Endothelial cell of umbilical vein (primary cell): ENCODE measurements at regions not wholly inside any gene's neighbourhood (a gene's known extent, or its start where the extent isn't known, plus 50 kb on each side); places are given as distances from the start of the nearest gene placed in this dataset.

Source experiments
- BruUV-seq: library from RNA; stranded (reverse); fragments of 400-500 nt; replicated peaks from 2 replicates; lab custom pipeline; 2021; lab: Mats Ljungman, UMichigan
- CTCF ChIA-PET: fragments of 300-600, 350-600 bp; sonication (Branson Sonifier 250); formaldehyde crosslinking; loops from one replicate; lab custom pipeline; 2021; ENCODE audit warnings: antibody characterized with exemption, inconsistent platforms; lab: Charles Lee
- POLR2A ChIA-PET: fragments of 300-600, 350-600 bp; sonication (Branson Sonifier 250); formaldehyde crosslinking; loops from one replicate; lab custom pipeline; 2021; ENCODE audit warnings: antibody characterized with exemption, inconsistent platforms; lab: Charles Lee
- DNase-seq: peaks from one replicate; pipeline ENCODE4 v3.0.0-alpha.2; 2011; ENCODE audit warnings: low read depth, low spot score
- FAIRE-seq: peaks from 2 replicates; lab custom pipeline; 2011; peaks lifted over from hg19 to GRCh38; lab: Jason Lieb, UNC
- H2AFZ ChIP-seq: 2 replicates; pipeline ENCODE4 v1.6.0; 2012; ENCODE audit warnings: low read depth, low read length, control low read depth, inconsistent platforms
- H3K27ac ChIP-seq: 2 replicates; pipeline ENCODE4 v1.5.1; 2011; ENCODE audit warnings: low read depth, mild to moderate bottlenecking, control low read depth, low read length, moderate library complexity; ENCODE audit not compliant: insufficient read depth
- H3K27me3 ChIP-seq, 2 experiments: 2 replicates each; pipeline versions ENCODE4 v1.6.0 to v1.6.1; 2011; ENCODE audit warnings: low read length in 2 of 2, mixed read lengths in 1 of 2; ENCODE audit not compliant: control insufficient read depth in 2 of 2, insufficient read depth in 2 of 2
- H3K36me3 ChIP-seq, 2 experiments: 2 replicates in 1 of 2; 3 replicates in 1 of 2; pipeline ENCODE4 v1.5.1; 2011; ENCODE audit warnings: low read length in 2 of 2, mild to moderate bottlenecking in 1 of 2, moderate library complexity in 1 of 2; ENCODE audit not compliant: control insufficient read depth in 2 of 2, insufficient read depth in 2 of 2; ENCODE audit errors: extremely low read depth in 1 of 2
- H3K4me1 ChIP-seq: 3 replicates; pipeline ENCODE4 v1.5.1; 2011; ENCODE audit warnings: mild to moderate bottlenecking, low read length; ENCODE audit not compliant: control insufficient read depth, insufficient read depth; ENCODE audit errors: extremely low read depth
- H3K4me2 ChIP-seq: 2 replicates; pipeline ENCODE4 v1.6.1; 2011; ENCODE audit warnings: low read length, control low read depth, mixed read lengths; ENCODE audit not compliant: insufficient read depth
- H3K4me3 ChIP-seq, 3 experiments: fragments of 200-600 bp in 1 of 3; sonication (generic), shearing (Covaris generic) in 1 of 3; replicated peaks in 1 of 3; 2 replicates each; pipeline ENCODE4 v1.5.1; 2011 to 2016; ENCODE audit warnings: control low read depth in 3 of 3, low read length in 3 of 3, mild to moderate bottlenecking in 2 of 3, inconsistent platforms in 1 of 3, low read depth in 1 of 3, moderate library complexity in 1 of 3; ENCODE audit not compliant: insufficient read depth in 1 of 3
- H3K79me2 ChIP-seq: 2 replicates; pipeline ENCODE4 v1.6.0; 2012; ENCODE audit warnings: low read length, inconsistent platforms; ENCODE audit not compliant: control insufficient read depth, insufficient read depth
- H3K9ac ChIP-seq: replicated peaks from 2 replicates; pipeline ENCODE3; 2011; ENCODE audit warnings: low read length, control low read depth; ENCODE audit not compliant: insufficient read depth; ENCODE audit errors: extremely low read depth
- H3K9me1 ChIP-seq: replicated peaks from 3 replicates; pipeline ENCODE4 v1.6.0; 2011; ENCODE audit warnings: mild to moderate bottlenecking, low read length; ENCODE audit not compliant: control insufficient read depth, insufficient read depth; ENCODE audit errors: extremely low read depth
- H3K9me3 ChIP-seq: replicated peaks from 2 replicates; pipeline ENCODE4 v1.5.1; 2012; ENCODE audit warnings: low read length, inconsistent platforms; ENCODE audit not compliant: control insufficient read depth, insufficient read depth
- H4K20me1 ChIP-seq: replicated peaks from 2 replicates; pipeline ENCODE3; 2011; ENCODE audit warnings: mild to moderate bottlenecking, low read length; ENCODE audit not compliant: control insufficient read depth, insufficient read depth; ENCODE audit errors: extremely low read depth
- EZH2 ChIP-seq: IDR thresholded peaks from 2 replicates; pipeline ENCODE4 v1.6.1; 2012; ENCODE audit warnings: borderline replicate concordance, low read depth, mild to moderate bottlenecking, moderate library complexity, low read length, inconsistent platforms; ENCODE audit not compliant: severe bottlenecking
- FOS ChIP-seq: IDR thresholded peaks from 2 replicates; pipeline ENCODE4 v1.6.1; 2011; ENCODE audit warnings: mild to moderate bottlenecking, low read length, moderate library complexity, borderline replicate concordance; ENCODE audit not compliant: insufficient read depth
- GATA2 ChIP-seq: IDR thresholded peaks from 2 replicates; pipeline ENCODE4 v1.7.0; 2011; ENCODE audit warnings: low read depth, mild to moderate bottlenecking, moderate library complexity, mixed read lengths, low read length; ENCODE audit not compliant: insufficient read length, insufficient read depth
- JUN ChIP-seq: IDR thresholded peaks from 2 replicates; pipeline ENCODE4 v1.6.1; 2011; ENCODE audit warnings: borderline replicate concordance, low read depth; ENCODE audit not compliant: insufficient read length, insufficient read depth
- MYC ChIP-seq: IDR thresholded peaks from one replicate; pipeline ENCODE4 v1.6.1; 2011; ENCODE audit warnings: mild to moderate bottlenecking, low read depth, low read length
- POLR2A ChIP-seq: IDR thresholded peaks from 2 replicates; pipeline ENCODE4 v1.6.1; 2012; ENCODE audit warnings: low read depth, mild to moderate bottlenecking, control low read depth, low read length
- POLR2AphosphoS5 ChIP-seq: IDR thresholded peaks from 2 replicates; pipeline ENCODE4 v1.6.1; 2012; ENCODE audit warnings: low read depth, mild to moderate bottlenecking, control low read depth, low read length, moderate library complexity; ENCODE audit not compliant: insufficient read depth
- dilution Hi-C: fragments of 300-500 bp; cut with MboI; formaldehyde crosslinking; loops from one replicate; pipeline ENCODE4 v1.15.0; 2019; ENCODE audit warnings: low sequenced_read_pairs; ENCODE audit not compliant: extremely low pct_ligation_motif_present
- intact Hi-C: fragments of 100-400 bp; cut with micrococcal nuclease; formaldehyde crosslinking; loops from one replicate; pipeline ENCODE4 v1.10.0; 2022
- TF ChIP-seq, protein P1 (sequence below): IDR thresholded peaks from 2 replicates; pipeline ENCODE4 v1.6.1; 2011; ENCODE audit not compliant: insufficient read depth, insufficient read length
- TF ChIP-seq, protein P2 (sequence below), 2 donors: IDR thresholded peaks; 1 replicate in 1 of 2; 2 replicates in 1 of 2; pipeline ENCODE4 v1.5.1; 2011; ENCODE audit warnings: low read length in 2 of 2, mild to moderate bottlenecking in 2 of 2, moderate library complexity in 2 of 2, control low read depth in 1 of 2, inconsistent platforms in 1 of 2, low read depth in 1 of 2; ENCODE audit not compliant: insufficient read depth in 1 of 2; ENCODE audit errors: extremely low read depth in 1 of 2

DNA sequence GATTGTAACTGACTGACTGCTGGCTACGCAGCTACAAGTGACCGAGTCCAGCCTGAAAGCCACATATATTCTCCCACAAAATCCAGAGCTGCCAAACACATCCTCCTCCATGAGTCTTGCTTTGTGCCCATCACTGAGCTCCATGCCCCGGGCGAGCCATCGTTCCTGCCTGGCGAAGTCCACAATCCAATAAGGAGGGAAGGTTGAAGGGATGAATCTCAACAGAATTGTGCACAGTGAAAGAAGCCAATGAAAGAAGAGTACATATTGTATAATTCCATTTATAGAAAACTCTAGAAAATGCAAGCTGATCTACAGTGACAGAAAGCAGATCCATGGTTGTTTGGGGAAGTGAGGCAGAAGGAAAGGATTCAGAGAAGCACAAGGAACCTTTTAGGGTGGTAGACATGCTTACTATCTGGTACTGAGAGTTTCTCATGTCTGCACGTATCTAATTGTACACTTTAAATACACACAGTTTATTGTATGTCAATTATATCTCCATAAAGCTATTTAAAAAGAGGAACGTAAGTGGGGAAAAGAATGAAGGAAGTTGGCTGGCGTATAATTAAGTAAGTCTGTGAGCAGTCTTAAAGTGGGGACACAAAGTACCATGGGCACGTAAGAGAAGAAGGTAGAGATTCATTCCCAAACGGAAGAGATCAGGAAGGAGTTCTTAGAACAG is 115.9 kb upstream of the JUN start:
- no peak overlapping the region for H3K9ac ChIP-seq
- DNase-seq (no peak), FAIRE-seq (no peak)
- ChIA-PET POLR2A (interaction anchor here (0.9 kb wide), 1 partner anchor 17 kb away, joined by 3 read pairs; no protein-coding TSS in a partner anchor), CTCF (interaction anchor here (1.0 to 3.0 kb wide), 8 partner anchors 16 to 859 kb away, joined by 3 to 11 read pairs (median 4); partner anchors contain the start of gene JUN)
- no peaks in the 10 kb centered on the region for H3K79me2 ChIP-seq
- intact Hi-C loops (loop anchor here (1.0 to 10.0 kb wide), 10 partner anchors 16 to 385 kb away; partner anchors contain the start of gene JUN), dilution Hi-C loops (no loop called here)
- H3K4me3 ChIP-seq = no peak overlapping the region
- H4K20me1 ChIP-seq = no peaks in the 10 kb centered on the region
- H3K27me3 ChIP-seq = no peaks in the 10 kb centered on the region
- no peaks in the 10 kb centered on the region for H3K9me1 ChIP-seq
- H3K4me2 ChIP-seq = no peak overlapping the region
- no TSS peak for BruUV-seq
- no peaks in the 10 kb centered on the region for H3K9me3 ChIP-seq
- TF ChIP-seq, protein P1, sequence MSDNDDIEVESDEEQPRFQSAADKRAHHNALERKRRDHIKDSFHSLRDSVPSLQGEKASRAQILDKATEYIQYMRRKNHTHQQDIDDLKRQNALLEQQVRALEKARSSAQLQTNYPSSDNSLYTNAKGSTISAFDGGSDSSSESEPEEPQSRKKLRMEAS = no peak
- no peak for TF ChIP-seq FOS
- TF ChIP-seq, protein P2, sequence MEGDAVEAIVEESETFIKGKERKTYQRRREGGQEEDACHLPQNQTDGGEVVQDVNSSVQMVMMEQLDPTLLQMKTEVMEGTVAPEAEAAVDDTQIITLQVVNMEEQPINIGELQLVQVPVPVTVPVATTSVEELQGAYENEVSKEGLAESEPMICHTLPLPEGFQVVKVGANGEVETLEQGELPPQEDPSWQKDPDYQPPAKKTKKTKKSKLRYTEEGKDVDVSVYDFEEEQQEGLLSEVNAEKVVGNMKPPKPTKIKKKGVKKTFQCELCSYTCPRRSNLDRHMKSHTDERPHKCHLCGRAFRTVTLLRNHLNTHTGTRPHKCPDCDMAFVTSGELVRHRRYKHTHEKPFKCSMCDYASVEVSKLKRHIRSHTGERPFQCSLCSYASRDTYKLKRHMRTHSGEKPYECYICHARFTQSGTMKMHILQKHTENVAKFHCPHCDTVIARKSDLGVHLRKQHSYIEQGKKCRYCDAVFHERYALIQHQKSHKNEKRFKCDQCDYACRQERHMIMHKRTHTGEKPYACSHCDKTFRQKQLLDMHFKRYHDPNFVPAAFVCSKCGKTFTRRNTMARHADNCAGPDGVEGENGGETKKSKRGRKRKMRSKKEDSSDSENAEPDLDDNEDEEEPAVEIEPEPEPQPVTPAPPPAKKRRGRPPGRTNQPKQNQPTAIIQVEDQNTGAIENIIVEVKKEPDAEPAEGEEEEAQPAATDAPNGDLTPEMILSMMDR (IDR thresholded peaks at IDR 0.05; ENCODE audit: extremely low read depth in 1 of 2, insufficient read depth in 1 of 2, low read depth in 1 of 2, low read length in 2 of 2) = no peak
- no peak for TF ChIP-seq GATA2
- no peak for TF ChIP-seq JUN
- no peak for TF ChIP-seq POLR2A
- TF ChIP-seq POLR2AphosphoS5 = no peak
- no peak for TF ChIP-seq EZH2
- TF ChIP-seq MYC = no peak
- no peaks in the 10 kb centered on the region for H3K36me3 ChIP-seq
- H2AFZ ChIP-seq = peak overlapping the region; percentile 20
- peaks cover 71% of the 10 kb centered on the region for H3K4me1 ChIP-seq
- H3K27ac ChIP-seq = peak overlapping the region; percentile 66
